ENCODE measurements at regions not wholly inside any gene's neighbourhood (a gene's known extent, or its start where the extent isn't known, plus 50 kb on each side); places are given as distances from the start of the nearest gene placed in this dataset.

DNA sequence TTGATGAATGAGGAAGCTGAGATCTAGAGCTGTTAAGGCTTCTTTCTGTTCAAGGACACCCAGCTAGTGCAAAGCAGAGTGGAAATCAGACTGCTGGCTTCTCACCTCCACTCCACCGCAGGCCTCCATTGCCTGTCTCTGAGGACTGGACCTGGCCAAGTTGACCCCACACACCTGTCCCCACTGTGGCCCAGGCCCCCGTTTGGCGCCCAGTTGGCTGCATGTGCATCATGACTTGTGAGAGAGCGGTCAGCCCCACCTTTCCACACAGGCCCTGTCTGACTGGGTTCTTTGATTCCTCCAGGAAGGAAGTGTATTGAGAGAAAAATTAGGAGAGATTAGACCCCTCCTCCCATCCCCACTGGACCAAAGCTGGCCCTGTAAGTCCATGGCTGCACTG, 206.3 kb upstream of the TLE3 start:
- DNase-seq (ENCODE audit: low spot score): no peak

GRCh38 chr15:70302360-70302759, 204.6 kb upstream of the TLE3 start:
- no peak for DNase-seq (ENCODE audit: low spot score)

GRCh38 chr15:70301396-70301795, 203.7 kb upstream of the TLE3 start:
- no peak for DNase-seq (ENCODE audit: low spot score)

DNA sequence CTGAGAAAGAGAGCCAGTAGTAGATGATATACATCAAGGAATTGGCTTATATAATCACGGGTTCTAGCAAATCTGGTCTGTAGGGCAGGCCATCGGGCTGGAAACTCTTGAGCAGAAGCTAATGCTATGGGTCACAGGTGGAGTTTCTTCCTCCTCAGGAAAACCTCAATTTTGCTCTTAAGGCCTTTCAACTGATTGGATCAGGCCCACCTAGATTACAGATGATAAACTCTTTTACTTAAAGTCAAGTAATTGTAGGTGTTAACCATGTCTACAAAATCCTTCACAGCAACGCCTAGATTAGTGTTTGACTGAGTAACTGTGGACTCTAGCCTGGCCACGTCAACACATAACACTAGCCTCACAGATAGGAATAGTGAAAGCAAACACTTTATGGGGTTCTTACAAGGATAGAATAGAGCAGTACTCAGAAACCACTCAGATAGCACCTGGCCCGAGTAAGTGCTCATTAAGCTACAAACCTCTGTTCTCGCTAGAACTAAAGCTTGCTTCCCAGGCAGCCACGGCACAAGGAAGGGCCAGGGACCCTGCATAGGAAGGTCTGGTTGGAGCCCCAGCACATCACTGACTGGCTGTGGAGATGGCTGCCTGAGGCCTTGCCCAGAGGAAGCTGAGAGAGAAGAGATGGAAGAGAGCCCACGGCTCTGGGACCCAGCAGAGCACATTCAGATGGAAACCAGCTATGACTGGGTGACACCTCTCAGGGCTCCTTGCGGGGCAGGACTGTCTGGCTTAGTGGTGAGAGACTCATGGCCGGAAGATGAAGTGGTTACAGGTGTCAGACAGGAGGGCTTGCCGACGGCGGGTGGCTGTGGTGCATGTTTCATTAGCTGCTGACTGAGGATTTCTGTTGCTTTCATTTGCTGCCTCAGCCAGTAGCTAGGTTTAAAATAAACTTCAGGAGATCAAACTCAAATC, 202.5 kb upstream of the TLE3 start:
- no peak for DNase-seq (ENCODE audit: low spot score)

DNA sequence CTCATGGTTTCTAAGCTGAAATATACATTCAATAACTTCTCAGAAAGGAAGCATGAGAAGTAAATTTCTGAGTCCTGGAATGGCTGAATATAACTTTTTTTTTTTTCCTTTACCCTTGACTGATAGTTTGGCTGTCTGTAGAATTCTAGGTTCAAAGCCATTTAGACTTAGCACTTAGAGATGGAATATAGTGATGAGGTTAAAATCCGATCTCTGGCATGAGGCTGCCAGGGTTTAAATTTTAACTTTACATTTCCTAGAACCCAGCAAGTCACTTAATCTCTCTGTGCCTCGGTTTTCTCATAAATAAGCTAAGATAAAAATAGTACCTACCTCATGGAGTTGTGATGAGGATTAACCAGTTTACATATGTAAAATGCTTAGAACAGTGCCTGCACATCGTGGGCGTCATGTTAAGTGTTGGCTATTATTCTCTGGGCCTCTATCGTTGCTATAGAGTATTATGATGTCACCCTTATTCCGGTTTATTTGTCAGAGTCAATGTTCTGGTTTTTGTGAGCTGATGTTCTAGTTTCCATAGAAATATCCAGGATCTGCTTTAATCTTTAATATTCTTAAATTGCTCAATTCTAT, 199.8 kb upstream of the TLE3 start:
- DNase-seq (ENCODE audit: low spot score): no peak

DNA sequence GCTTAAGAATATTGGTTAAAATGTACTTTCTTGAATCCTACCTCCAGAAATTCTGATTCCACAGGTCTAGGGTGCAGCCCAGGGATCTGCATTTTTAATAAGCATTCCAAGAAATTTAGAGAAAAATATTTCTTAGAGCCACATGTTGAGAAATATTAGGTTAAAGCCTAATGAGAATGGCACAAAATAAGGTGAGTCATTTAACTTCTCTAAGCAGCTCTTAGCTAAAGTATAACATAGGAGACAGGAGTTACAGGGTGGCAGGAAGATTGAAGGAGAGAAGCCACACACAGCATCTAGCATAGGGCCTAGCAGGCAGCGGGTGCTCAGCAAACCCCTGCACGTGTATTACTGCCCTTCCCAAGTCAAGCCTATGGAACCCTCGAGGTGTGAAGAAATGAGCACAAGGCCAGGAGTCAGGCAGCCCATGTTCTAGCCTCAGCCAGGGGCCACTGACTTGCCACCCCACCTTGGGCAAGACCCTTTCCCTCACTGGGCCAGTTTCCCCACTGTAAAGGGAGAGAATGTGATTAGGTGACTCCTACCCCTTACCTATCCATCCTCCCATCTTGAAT, 197.1 kb upstream of the TLE3 start:
- no peak for DNase-seq (ENCODE audit: low spot score)

DNA sequence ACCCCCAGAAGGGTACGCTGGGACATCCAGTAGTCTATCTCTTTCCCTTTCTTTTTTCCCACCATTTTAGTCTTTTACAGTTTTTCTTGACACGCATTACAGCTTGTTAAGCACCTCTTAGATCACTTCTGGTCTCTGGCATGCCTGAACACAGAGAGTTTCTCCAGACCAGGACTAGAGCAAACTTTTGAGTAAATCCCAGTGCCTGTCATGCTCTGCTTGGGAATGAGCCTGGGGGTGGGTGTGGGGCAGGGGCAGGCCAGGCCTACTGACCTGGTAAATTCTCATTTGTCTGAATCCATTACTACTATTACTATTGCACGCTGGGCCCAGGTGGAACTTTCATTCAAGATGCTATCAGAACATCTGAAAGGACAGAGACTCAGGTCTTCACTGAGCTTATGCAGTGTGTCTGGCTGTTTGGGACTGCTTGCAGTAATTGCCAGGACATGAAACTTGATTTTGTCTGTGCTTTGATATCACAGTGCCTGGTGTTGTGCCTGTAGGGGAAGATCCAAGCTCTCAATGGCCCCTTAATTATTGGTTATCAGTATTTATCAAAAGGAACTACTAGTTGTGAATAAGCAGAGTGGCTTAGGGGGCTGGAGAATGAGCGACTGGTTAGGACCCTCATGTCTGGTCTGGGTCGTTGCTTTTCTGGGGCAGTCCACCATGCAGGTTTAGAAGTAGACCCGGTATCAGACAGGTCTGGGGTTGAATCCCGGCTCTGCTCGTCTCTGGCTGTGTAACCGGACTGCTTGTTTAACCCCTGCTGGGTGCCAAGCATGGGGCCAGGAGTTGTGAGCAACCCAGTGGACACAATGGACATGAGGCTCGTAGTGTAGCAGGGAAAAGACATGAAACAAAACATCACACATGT, 196.1 kb upstream of the TLE3 start:
- DNase-seq (ENCODE audit: low spot score): no peak

DNA sequence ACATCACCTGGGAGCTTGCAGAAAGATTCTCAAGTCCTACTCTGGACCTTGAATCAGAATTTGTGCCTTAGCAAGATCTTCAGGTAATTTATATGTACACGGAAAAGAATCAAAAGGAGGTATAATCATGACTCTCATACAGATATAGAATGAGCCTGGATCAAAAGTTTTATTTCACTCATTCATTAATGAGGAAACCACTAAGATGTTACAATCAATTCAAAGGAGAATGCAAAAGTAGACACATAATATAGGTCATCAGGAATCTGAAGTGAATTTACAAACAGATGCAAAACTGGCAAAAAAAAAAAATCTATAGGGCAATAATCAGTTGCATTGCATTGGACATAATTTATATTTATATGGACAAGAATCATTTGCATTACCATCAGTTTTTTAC, 195.4 kb upstream of the TLE3 start:
- DNase-seq (ENCODE audit: low spot score): no peak

GRCh38 chr15:70292076-70292760, 194.5 kb upstream of the TLE3 start:
- no peak for DNase-seq (ENCODE audit: low spot score)

- no peak for DNase-seq (ENCODE audit: low spot score)
Observed at GRCh38 chr15:70291305-70292075, 193.8 kb upstream of the TLE3 start.

GRCh38 chr15:70290708-70291107, 193.0 kb upstream of the TLE3 start:
- no peak for DNase-seq (ENCODE audit: low spot score)

- peak; percentile 38 for DNase-seq (ENCODE audit: low spot score)
Observed at GRCh38 chr15:70289191-70289955, 191.7 kb upstream of the TLE3 start.

GRCh38 chr15:70286113-70286806, 188.5 kb upstream of the TLE3 start:
- DNase-seq (ENCODE audit: low spot score): no peak

GRCh38 chr15:70284438-70285214, 186.9 kb upstream of the TLE3 start:
- DNase-seq (ENCODE audit: low spot score): no peak

- no peak for DNase-seq (ENCODE audit: low spot score)
Observed at GRCh38 chr15:70283511-70283910, 185.8 kb upstream of the TLE3 start.

DNA sequence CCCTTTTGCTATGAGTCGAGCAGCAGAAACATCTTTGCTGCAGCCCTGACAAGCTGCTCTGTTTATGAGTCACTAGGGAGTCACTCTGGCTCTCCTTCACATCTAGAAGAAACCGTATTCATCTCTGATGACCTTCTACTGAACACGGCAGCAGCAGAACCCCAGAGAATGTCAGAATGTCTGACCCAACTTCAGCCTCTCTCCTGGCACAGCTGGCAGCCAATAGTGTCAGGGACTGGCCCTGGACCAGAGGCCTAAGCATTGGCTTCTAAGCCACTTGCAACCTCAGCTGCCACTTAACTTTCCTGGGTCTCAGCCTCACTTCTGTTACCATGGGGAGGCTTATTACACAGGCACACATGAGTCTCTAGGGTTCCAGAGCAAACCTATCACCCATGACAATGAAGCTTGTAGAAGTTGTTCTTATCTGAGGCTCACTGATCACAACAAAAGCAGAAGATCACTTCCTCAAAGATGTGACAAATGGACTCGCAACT, 184.1 kb upstream of the TLE3 start:
- DNase-seq (ENCODE audit: low spot score): peak; percentile 86

- DNase-seq (ENCODE audit: low spot score): no peak
Observed at GRCh38 chr15:70281261-70281810, 183.6 kb upstream of the TLE3 start.

- no peak for DNase-seq (ENCODE audit: low spot score)
Observed at GRCh38 chr15:70280781-70281180, 183.1 kb upstream of the TLE3 start.
